ENCODE measurements at regions not wholly inside any gene's neighbourhood (a gene's known extent, or its start where the extent isn't known, plus 50 kb on each side); places are given as distances from the start of the nearest gene placed in this dataset.

DNA sequence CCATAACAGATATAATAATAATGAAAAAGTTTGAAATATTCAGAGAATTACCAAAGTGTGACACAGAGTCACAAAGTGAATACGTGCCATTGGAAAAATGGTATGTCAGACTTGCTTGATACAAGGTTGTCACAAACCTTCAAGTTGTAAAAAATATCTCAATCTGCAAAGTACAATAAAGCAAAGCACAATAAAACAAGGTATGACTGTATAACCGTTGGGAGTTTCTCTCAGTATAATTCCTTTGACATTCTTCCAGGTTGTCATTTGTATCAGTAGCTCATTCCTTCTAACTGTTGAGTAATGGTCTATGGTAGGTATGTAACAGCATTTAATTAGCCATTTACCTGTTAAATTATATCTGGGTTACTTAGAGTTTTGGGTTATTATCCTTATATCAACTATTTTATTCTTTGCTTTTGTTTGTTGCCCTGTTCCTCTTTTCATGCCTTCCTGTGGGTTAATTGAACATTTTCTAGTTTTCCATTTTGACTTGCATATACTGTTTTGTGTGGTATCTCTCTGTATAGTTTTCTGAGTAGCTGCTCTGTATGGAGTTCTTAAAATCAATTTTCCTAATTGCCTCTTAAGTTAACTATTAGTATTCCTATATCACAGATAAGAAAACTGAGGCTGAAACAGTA, 112.5 kb downstream of the SUCNR1 start:
- TF ChIP-seq MXI1 (IDR thresholded peaks at IDR 0.05; ENCODE audit: low read depth, low read length): no peak
- TF ChIP-seq, protein P1, sequence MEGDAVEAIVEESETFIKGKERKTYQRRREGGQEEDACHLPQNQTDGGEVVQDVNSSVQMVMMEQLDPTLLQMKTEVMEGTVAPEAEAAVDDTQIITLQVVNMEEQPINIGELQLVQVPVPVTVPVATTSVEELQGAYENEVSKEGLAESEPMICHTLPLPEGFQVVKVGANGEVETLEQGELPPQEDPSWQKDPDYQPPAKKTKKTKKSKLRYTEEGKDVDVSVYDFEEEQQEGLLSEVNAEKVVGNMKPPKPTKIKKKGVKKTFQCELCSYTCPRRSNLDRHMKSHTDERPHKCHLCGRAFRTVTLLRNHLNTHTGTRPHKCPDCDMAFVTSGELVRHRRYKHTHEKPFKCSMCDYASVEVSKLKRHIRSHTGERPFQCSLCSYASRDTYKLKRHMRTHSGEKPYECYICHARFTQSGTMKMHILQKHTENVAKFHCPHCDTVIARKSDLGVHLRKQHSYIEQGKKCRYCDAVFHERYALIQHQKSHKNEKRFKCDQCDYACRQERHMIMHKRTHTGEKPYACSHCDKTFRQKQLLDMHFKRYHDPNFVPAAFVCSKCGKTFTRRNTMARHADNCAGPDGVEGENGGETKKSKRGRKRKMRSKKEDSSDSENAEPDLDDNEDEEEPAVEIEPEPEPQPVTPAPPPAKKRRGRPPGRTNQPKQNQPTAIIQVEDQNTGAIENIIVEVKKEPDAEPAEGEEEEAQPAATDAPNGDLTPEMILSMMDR (IDR thresholded peaks at IDR 0.05): no peak
- no peak for TF ChIP-seq MAX (IDR thresholded peaks at IDR 0.05; ENCODE audit: low read depth)
- TF ChIP-seq, protein P2, sequence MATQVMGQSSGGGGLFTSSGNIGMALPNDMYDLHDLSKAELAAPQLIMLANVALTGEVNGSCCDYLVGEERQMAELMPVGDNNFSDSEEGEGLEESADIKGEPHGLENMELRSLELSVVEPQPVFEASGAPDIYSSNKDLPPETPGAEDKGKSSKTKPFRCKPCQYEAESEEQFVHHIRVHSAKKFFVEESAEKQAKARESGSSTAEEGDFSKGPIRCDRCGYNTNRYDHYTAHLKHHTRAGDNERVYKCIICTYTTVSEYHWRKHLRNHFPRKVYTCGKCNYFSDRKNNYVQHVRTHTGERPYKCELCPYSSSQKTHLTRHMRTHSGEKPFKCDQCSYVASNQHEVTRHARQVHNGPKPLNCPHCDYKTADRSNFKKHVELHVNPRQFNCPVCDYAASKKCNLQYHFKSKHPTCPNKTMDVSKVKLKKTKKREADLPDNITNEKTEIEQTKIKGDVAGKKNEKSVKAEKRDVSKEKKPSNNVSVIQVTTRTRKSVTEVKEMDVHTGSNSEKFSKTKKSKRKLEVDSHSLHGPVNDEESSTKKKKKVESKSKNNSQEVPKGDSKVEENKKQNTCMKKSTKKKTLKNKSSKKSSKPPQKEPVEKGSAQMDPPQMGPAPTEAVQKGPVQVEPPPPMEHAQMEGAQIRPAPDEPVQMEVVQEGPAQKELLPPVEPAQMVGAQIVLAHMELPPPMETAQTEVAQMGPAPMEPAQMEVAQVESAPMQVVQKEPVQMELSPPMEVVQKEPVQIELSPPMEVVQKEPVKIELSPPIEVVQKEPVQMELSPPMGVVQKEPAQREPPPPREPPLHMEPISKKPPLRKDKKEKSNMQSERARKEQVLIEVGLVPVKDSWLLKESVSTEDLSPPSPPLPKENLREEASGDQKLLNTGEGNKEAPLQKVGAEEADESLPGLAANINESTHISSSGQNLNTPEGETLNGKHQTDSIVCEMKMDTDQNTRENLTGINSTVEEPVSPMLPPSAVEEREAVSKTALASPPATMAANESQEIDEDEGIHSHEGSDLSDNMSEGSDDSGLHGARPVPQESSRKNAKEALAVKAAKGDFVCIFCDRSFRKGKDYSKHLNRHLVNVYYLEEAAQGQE (IDR thresholded peaks at IDR 0.05; ENCODE audit: low read depth, low read length): no peak
- no peak for TF ChIP-seq POLR2AphosphoS5 (IDR thresholded peaks at IDR 0.05; ENCODE audit: low read depth, low read length)
